Suprapubic skin (tissue), 2 donors: ENCODE measurements at regions not wholly inside any gene's neighbourhood (a gene's known extent, or its start where the extent isn't known, plus 50 kb on each side); places are given as distances from the start of the nearest gene placed in this dataset.

Source experiments
- EP300 ChIP-seq: sonication (generic); formaldehyde crosslinking; IDR thresholded peaks from one replicate; pipeline ENCODE4 v1.6.1; 2017; ENCODE audit warnings: antibody characterized with exemption
- POLR2A ChIP-seq, 2 donors: fragments of 450-650 bp; IDR thresholded peaks; one replicate each; pipeline ENCODE4 v1.6.1; 2017; ENCODE audit warnings: antibody characterized with exemption in 2 of 2, mild to moderate bottlenecking in 2 of 2, moderate library complexity in 2 of 2

DNA sequence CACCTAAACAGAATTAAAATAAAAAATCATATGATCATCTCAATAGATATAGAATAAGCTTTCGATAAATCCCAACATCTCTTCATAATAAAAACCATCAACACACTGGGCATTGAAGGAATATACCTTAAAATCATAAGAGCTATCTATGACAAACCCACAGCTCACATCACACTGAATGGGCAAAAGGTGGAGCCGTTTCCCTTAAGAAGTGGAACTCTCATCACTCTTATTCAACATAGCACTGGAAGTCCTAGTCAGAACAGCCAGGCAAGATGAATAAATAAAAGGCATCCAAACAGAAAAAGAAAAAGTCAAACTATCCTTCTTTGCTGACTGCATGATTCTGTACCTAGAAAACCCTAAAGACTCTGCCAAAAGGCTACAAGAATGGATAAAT lies 510.3 kb downstream of the ZNF804A start:
- no peak for TF ChIP-seq EP300
- no peak for TF ChIP-seq POLR2A (IDR thresholded peaks at IDR 0.05)
